Smooth muscle cell (in vitro differentiated cells): ENCODE measurements at regions not wholly inside any gene's neighbourhood (a gene's known extent, or its start where the extent isn't known, plus 50 kb on each side); places are given as distances from the start of the nearest gene placed in this dataset.

ENCODE experiments used
- DNase-seq: peaks from one replicate; lab custom pipeline; 2025; ENCODE audit not compliant: unreplicated experiment; lab: John Stamatoyannopoulos, UW
- H2AFZ ChIP-seq: fragments of 200-600 bp; sonication (generic); 2 replicates; pipeline ENCODE4 v1.6.0; 2016; ENCODE audit warnings: antibody characterized with exemption, low read depth, mild to moderate bottlenecking
- H3F3A ChIP-seq: fragments of 200-600 bp; sonication (generic); 2 replicates; pipeline ENCODE4 v1.6.0; 2017; ENCODE audit warnings: antibody characterized with exemption, low read depth
- H3K27ac ChIP-seq: fragments of 200-600 bp; sonication (generic); 2 replicates; pipeline ENCODE4 v1.5.1; 2016; ENCODE audit warnings: low read depth, mild to moderate bottlenecking
- H3K27me3 ChIP-seq: fragments of 200-600 bp; sonication (generic); 2 replicates; pipeline ENCODE4 v1.6.1; 2016; ENCODE audit warnings: low read depth, mild to moderate bottlenecking
- H3K36me3 ChIP-seq: fragments of 200-600 bp; sonication (generic); 2 replicates; pipeline ENCODE4 v1.5.1; 2016; ENCODE audit warnings: low read depth
- H3K4me1 ChIP-seq: fragments of 200-600 bp; sonication (generic); 2 replicates; pipeline ENCODE4 v1.5.1; 2016; ENCODE audit warnings: low read depth
- H3K4me2 ChIP-seq: fragments of 200-600 bp; sonication (generic); 2 replicates; pipeline ENCODE4 v1.6.0; 2016; ENCODE audit warnings: mild to moderate bottlenecking
- H3K4me3 ChIP-seq: fragments of 200-600 bp; sonication (generic); 2 replicates; pipeline ENCODE4 v1.5.1; 2016; ENCODE audit warnings: mild to moderate bottlenecking
- H3K79me2 ChIP-seq: fragments of 200-600 bp; sonication (generic); 2 replicates; pipeline ENCODE4 v1.6.0; 2016; ENCODE audit warnings: low read depth, mild to moderate bottlenecking
- H3K9ac ChIP-seq: fragments of 200-600 bp; sonication (generic); 2 replicates; pipeline ENCODE4 v1.6.0; 2016; ENCODE audit warnings: low read depth
- H3K9me3 ChIP-seq: fragments of 200-600 bp; sonication (generic); replicated peaks from 2 replicates; pipeline ENCODE4 v1.5.1; 2016; ENCODE audit warnings: low read depth
- H4K20me1 ChIP-seq: fragments of 200-600 bp; sonication (generic); 2 replicates; pipeline ENCODE4 v1.6.0; 2016; ENCODE audit warnings: low read depth
- CTCF ChIP-seq: fragments of 200-600 bp; sonication (generic); IDR thresholded peaks from 2 replicates; pipeline ENCODE4 v1.5.1; 2017; ENCODE audit warnings: borderline replicate concordance, mild to moderate bottlenecking, antibody characterized with exemption; ENCODE audit not compliant: insufficient read depth, poor library complexity, severe bottlenecking
- WGBS: methylation state at CpG from one replicate; pipeline ENCODE4 v1.1.7; 2016; ENCODE audit warnings: low lambda C conversion rate; 5-methylcytosine and 5-hydroxymethylcytosine counted together

- H3K36me3 ChIP-seq, result no peaks in the 10 kb centered on the region
- H3K27me3 ChIP-seq, result no peaks in the 10 kb centered on the region
- H3K79me2 ChIP-seq, result no peaks in the 10 kb centered on the region
- H4K20me1 ChIP-seq, result no peaks in the 10 kb centered on the region
- H3K9ac ChIP-seq, result peak overlapping the region; percentile 29
- H3K4me1 ChIP-seq, result peaks cover 43% of the 10 kb centered on the region
- 49% methylated on average over 3 of the region's 3 CpGs for WGBS
- H3K4me3 ChIP-seq, result no peak overlapping the region
- no peaks in the 10 kb centered on the region for H3K9me3 ChIP-seq
- no peak for DNase-seq
- peak overlapping the region; percentile 9 for H3K4me2 ChIP-seq
- H3F3A ChIP-seq, result peaks cover 16% of the 10 kb centered on the region
- TF ChIP-seq CTCF, result no peak
- H3K27ac ChIP-seq, result peak overlapping the region; percentile 89
- peak overlapping the region; percentile 18 for H2AFZ ChIP-seq
These were observed 55.3 kb upstream of the BMAL1 start for GRCh38 chr11:13222285-13222684.

GRCh38 chr11:13223112-13223511 lies 54.5 kb upstream of the BMAL1 start:
- no peaks in the 10 kb centered on the region for H4K20me1 ChIP-seq
- no peaks in the 10 kb centered on the region for H3K79me2 ChIP-seq
- WGBS, result 64% methylated on average over 5 of the region's 5 CpGs
- no peaks in the 10 kb centered on the region for H3K9me3 ChIP-seq
- no peak for DNase-seq
- H3K4me3 ChIP-seq, result no peak overlapping the region
- H3K36me3 ChIP-seq, result no peaks in the 10 kb centered on the region
- peak overlapping the region; percentile 29 for H3K9ac ChIP-seq
- TF ChIP-seq CTCF, result no peak
- peak overlapping the region; percentile 18 for H2AFZ ChIP-seq
- no peak overlapping the region for H3K4me2 ChIP-seq
- H3K27me3 ChIP-seq, result no peaks in the 10 kb centered on the region
- H3K27ac ChIP-seq, result peak overlapping the region; percentile 89
- H3K4me1 ChIP-seq, result peaks cover 35% of the 10 kb centered on the region
- H3F3A ChIP-seq, result peaks cover 7% of the 10 kb centered on the region

- 98% methylated on average over 1 of the region's 1 CpG for whole genome bisulfite sequencing
- Histone ChIP-seq H3K27ac (no peak overlapping the region), H3K27me3 (no peaks in the 10 kb centered on the region), H4K20me1 (no peaks in the 10 kb centered on the region), H3K4me2 (no peak overlapping the region), H2AFZ (no peak overlapping the region), H3K9me3 (no peaks in the 10 kb centered on the region), H3K4me3 (no peak overlapping the region), H3K36me3 (no peaks in the 10 kb centered on the region), H3K79me2 (no peaks in the 10 kb centered on the region), H3K9ac (no peak overlapping the region), H3K4me1 (peaks cover 37% of the 10 kb centered on the region), H3F3A (peaks cover 6% of the 10 kb centered on the region)
- DNase-seq, result no peak
- no peak for TF ChIP-seq CTCF
These were observed 53.3 kb upstream of the BMAL1 start for GRCh38 chr11:13224324-13224723.

- Histone ChIP-seq H3K4me3 (no peak overlapping the region), H3K79me2 (no peaks in the 10 kb centered on the region), H2AFZ (no peak overlapping the region), H3K4me1 (peaks cover 31% of the 10 kb centered on the region), H3K27ac (no peak overlapping the region), H3F3A (peaks cover 10% of the 10 kb centered on the region), H3K9me3 (no peaks in the 10 kb centered on the region), H3K27me3 (no peaks in the 10 kb centered on the region), H4K20me1 (no peaks in the 10 kb centered on the region), H3K9ac (no peak overlapping the region), H3K36me3 (no peaks in the 10 kb centered on the region), H3K4me2 (no peak overlapping the region)
- no peak for DNase-seq
- 86% methylated on average over 10 of the region's 10 CpGs for WGBS
- TF ChIP-seq CTCF, result no peak
These were observed 52.3 kb upstream of the BMAL1 start for GRCh38 chr11:13225038-13226001.
